Activated T-helper 17 cell treated with anti-CD3 and anti-CD28 coated beads, Interleukin-2, amount 50 U/mL, for 72 hours (primary cell): ENCODE measurements at regions not wholly inside any gene's neighbourhood (a gene's known extent, or its start where the extent isn't known, plus 50 kb on each side); places are given as distances from the start of the nearest gene placed in this dataset.

Source experiments
- ATAC-seq: fragments of 150-1000 bp; cut with Tn5 transposase; replicated peaks from 2 replicates; pipeline ENCODE4 v1.10.0; 2021; ENCODE audit warnings: mild to moderate bottlenecking, moderate library complexity
- H3K27ac Mint-ChIP-seq: one replicate; pipeline ENCODE4 v1.8.0; 2022; ENCODE audit warnings: mixed read lengths
- H3K27me3 Mint-ChIP-seq: one replicate; pipeline ENCODE4 v1.8.0; 2022; ENCODE audit warnings: mixed read lengths
- H3K36me3 Mint-ChIP-seq: one replicate; pipeline ENCODE4 v1.8.0; 2022; ENCODE audit warnings: low read depth, mild to moderate bottlenecking, mixed read lengths
- H3K4me1 Mint-ChIP-seq: one replicate; pipeline ENCODE4 v1.8.0; 2022; ENCODE audit warnings: mixed read lengths
- H3K4me3 Mint-ChIP-seq: one replicate; pipeline ENCODE4 v1.8.0; 2022; ENCODE audit warnings: mild to moderate bottlenecking, mixed read lengths
- H3K9me3 Mint-ChIP-seq: one replicate; pipeline ENCODE4 v1.8.0; 2022; ENCODE audit warnings: mixed read lengths

DNA sequence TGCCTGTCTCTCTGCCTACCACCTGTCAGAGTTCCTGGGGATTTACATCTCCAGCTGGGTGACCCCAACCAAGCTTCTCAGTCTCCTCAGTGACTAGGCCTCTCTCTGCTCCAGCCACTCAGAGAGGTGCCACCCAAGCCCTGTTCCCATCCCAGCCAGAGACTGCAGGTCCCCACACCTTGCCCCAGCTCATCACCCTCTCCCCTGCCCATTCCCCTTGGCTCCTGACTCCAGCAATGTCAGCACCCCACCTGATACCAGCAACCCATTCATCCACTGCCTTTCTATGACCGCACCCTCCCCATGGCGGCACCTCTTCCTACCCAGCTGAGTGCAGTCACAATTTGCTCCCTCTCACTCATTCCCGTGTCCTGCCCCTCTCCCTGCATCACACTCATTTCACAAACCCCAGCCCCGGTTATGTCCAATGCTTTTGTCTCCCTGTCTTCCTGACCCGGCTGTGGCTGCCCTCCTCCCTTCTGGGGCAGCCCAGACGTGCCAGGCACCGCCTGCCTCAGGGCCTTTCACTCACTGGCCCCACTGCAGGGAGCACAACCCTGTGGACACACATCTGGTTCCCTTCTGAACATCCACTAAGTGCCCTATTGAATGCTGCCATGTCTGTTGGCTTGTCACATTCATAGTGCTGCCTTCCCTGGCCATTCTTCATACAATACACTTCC is 494.8 kb upstream of the HS6ST1 start:
- Mint-ChIP-seq H3K36me3 (no peaks in the 10 kb centered on the region), H3K9me3 (no peaks in the 10 kb centered on the region), H3K27me3 (peaks cover 11% of the 10 kb centered on the region), H3K4me3 (no peak overlapping the region), H3K4me1 (no peaks in the 10 kb centered on the region), H3K27ac (no peak overlapping the region)
- no peak for ATAC-seq

DNA sequence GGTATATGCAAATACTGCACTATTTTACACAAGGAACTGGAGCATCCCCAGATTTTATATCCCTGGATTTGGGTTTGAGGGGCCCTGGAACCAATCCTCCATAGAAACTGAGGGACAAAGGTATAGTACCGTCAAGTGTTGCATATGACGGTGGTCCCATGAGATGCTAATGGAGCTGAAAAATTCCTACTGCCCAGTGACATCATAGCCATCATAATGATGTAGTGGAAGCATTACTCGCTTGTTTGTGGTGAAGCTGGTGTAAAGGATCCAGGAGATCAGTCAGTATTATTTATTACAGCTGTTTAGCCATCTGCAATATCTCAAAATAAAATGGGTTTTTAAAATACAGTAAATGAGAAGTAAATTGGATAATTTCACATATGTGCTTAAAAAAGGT is 496.6 kb upstream of the HS6ST1 start:
- no peak for ATAC-seq
- Mint-ChIP-seq H3K4me3 (no peak overlapping the region), H3K9me3 (no peaks in the 10 kb centered on the region), H3K27me3 (peaks cover 11% of the 10 kb centered on the region), H3K4me1 (no peaks in the 10 kb centered on the region), H3K27ac (no peak overlapping the region), H3K36me3 (no peaks in the 10 kb centered on the region)

DNA sequence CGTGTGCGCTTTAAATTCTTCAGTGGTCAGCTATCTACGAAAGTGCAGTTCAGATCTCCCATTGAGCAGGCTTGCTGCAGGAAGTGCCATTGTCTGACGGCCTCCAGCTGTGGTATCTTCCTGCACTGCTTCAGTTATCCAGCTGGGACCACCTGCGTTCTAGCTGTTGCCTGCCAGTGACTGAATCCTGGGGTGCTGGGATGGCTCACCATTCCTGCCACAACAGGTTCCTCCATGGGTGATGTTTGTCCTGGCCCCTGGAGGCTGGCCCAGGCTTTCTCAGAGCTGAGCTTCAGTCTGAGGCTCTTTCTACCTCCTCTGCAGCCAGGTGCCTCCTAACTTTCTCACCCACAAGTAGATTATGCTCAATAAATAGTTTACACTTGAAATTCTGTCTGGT is 498.5 kb upstream of the HS6ST1 start:
- no peaks in the 10 kb centered on the region for H3K4me1 Mint-ChIP-seq
- no peaks in the 10 kb centered on the region for H3K9me3 Mint-ChIP-seq
- H3K4me3 Mint-ChIP-seq, result no peak overlapping the region
- no peak for ATAC-seq
- H3K27ac Mint-ChIP-seq, result no peak overlapping the region
- peaks cover 14% of the 10 kb centered on the region for H3K27me3 Mint-ChIP-seq
- no peaks in the 10 kb centered on the region for H3K36me3 Mint-ChIP-seq

DNA sequence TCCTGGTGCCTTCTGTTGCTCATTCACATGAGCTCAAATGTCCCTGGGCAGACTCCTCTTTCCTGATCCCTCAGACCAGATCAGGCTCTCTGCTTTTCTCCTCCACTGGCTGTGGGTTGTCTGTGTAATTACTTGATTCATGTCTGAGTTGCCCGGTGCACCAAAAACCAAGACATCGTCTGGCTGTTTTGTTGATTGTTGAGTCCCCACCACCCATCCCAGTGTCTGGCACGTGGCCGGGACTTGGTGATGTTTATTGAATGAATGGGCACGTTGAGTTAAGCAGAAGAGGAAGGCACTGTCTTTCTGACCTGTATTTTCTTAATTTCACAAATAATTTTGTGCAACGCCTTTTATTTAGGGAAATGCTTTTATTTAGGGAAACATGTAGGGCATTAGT is 499.1 kb upstream of the HS6ST1 start:
- H3K4me3 Mint-ChIP-seq, result no peak overlapping the region
- no peak overlapping the region for H3K27ac Mint-ChIP-seq
- no peaks in the 10 kb centered on the region for H3K36me3 Mint-ChIP-seq
- no peaks in the 10 kb centered on the region for H3K4me1 Mint-ChIP-seq
- peaks cover 18% of the 10 kb centered on the region for H3K27me3 Mint-ChIP-seq
- peaks cover 4% of the 10 kb centered on the region for H3K9me3 Mint-ChIP-seq
- no peak for ATAC-seq

DNA sequence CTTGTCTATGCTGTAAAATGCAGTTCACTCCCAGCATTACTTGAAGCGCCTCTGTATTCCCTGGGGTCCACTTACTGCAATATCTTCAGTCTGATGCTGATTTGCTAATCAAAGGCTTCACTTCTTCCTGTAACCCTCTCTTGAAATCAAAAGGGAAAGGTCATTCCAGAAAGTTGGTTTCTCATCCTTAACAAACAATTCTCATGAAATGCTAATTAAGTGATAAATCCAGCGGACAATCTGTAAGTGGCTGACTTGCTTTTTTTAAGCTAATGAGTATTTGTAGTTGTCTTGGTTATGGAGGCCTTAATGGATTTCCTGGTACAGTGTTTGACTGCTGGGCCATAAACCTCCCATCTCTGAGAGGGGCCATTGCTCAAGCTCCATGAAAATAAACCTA is 499.6 kb upstream of the HS6ST1 start:
- no peak overlapping the region for H3K27ac Mint-ChIP-seq
- peaks cover 19% of the 10 kb centered on the region for H3K27me3 Mint-ChIP-seq
- H3K4me3 Mint-ChIP-seq, result no peak overlapping the region
- H3K9me3 Mint-ChIP-seq, result peaks cover 6% of the 10 kb centered on the region
- H3K36me3 Mint-ChIP-seq, result no peaks in the 10 kb centered on the region
- H3K4me1 Mint-ChIP-seq, result no peaks in the 10 kb centered on the region
- no peak for ATAC-seq

DNA sequence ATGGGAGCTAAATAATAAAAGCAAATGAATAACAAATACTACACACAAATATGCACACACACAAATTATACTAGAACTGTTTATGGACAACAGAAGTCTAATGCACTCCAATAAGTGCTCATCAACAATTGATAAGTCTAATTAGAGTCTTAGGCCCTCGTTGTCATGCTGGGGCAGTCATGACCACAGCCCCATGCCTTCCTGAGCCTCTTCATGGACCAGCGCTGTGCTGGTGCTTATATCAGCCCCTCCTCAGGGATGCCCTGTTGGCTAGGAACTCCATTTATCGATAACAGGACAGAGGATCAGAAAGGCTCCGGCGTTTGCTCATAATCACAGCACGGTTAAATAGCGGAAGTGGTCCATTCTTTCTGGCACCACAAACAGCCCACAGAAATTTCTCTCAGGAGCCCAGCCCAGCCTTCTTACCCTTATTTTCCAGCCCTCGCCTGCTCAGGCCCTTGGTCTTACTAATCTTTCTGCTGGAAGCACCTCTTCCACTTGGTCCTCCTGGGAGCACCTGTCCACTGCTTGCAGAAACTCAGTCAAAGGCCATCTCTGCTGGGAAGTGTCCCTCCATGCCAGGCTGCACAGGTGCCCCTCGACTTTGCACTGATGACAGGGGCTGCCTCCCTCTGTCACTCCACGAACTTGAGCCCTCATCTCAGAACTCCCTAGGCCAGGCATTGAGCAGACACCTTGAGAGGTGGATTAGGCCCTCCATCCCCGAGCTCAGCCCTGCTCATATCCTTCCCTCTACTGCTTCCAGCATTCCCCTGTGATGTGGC is 500.2 kb upstream of the HS6ST1 start:
- peaks cover 6% of the 10 kb centered on the region for H3K9me3 Mint-ChIP-seq
- no peak overlapping the region for H3K4me3 Mint-ChIP-seq
- no peaks in the 10 kb centered on the region for H3K4me1 Mint-ChIP-seq
- no peak overlapping the region for H3K27ac Mint-ChIP-seq
- no peak for ATAC-seq
- peaks cover 13% of the 10 kb centered on the region for H3K27me3 Mint-ChIP-seq
- H3K36me3 Mint-ChIP-seq, result no peaks in the 10 kb centered on the region

DNA sequence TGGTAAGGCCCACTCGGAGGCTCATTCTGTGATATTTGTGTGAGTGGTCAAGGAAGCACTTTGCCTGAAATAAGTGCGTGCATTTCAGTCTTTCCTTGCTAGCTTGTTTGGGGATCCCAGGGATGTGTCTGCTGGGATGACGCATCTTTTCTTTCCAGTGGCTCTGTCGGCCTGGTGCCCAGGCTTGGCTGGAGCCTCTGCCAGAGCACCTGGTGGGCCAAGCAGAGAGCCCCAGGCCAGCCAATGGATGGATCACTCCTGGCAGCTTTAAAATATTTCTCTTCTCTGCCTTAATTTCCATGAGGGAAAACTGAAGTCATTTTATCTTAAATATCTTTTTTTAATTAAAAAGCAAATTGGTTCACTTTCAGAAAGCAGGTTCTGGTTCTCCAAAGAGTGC is 501.8 kb upstream of the HS6ST1 start:
- H3K27ac Mint-ChIP-seq, result no peak overlapping the region
- ATAC-seq, result no peak
- no peaks in the 10 kb centered on the region for H3K4me1 Mint-ChIP-seq

DNA sequence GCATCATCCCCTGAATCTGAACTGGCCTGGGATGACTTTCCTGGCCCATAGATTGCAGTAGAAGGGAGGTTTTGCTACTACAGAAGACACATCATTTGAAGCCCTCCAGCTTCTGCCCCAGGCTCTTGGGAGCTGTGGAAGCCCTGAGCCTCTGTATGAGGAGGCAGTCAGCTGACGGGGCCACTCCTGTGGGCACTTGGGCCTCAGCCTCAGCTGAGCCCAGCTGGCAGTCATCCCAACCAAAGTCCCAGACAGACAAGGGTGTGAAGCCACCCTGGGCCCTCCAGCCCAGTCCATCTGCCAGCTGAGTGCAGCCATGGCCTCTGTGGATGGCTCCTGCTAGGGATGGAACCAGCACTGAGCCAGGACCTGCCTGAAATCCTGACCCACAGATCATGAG is 502.3 kb upstream of the HS6ST1 start:
- Mint-ChIP-seq H3K4me3 (no peak overlapping the region), H3K27ac (no peak overlapping the region), H3K9me3 (peaks cover 12% of the 10 kb centered on the region), H3K36me3 (no peaks in the 10 kb centered on the region), H3K27me3 (peaks cover 13% of the 10 kb centered on the region), H3K4me1 (no peaks in the 10 kb centered on the region)
- ATAC-seq, result no peak

More for the DNA sequence above, 501.8 kb upstream of the HS6ST1 start:
- no peak overlapping the region for H3K4me3 Mint-ChIP-seq
- no peaks in the 10 kb centered on the region for H3K36me3 Mint-ChIP-seq
- H3K27me3 Mint-ChIP-seq, result peaks cover 13% of the 10 kb centered on the region
- H3K9me3 Mint-ChIP-seq, result peaks cover 12% of the 10 kb centered on the region

DNA sequence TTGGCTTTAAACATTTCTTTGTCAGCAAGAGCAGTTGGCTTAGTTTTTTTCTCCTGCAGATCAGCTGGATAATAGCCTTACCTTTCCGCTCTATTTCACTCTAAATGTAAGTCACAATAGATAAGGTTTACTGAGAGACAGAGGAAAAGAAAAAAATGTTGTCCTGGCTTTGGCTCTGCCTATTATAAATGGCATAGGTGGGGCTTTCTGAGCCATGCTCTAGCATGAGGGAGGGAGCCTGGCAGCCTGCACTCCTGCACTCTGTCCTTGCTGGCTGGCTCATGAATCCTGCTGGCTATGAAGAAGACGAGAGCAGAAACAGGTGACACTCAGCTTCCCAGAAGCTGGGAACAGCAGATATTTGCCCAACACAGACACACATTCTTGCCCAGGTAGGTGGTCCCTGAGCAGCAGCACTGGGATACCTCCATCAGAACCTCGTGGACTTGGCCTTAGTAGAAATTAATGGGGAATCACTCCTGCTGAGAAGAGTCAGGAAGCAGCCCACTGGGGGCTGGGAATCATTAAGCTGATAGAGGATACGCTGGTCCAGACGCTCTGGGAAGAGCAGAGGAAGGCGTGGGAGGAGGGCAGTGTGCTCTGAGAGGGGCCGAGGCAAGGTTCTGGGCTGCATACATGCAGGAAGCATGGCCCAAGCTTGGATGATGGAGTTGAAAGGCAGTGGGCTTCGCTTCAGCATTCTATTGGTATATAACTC is 514.4 kb upstream of the HS6ST1 start:
- Mint-ChIP-seq H3K27ac (no peak overlapping the region), H3K9me3 (no peaks in the 10 kb centered on the region), H3K4me3 (no peak overlapping the region), H3K36me3 (no peaks in the 10 kb centered on the region), H3K4me1 (no peaks in the 10 kb centered on the region), H3K27me3 (no peaks in the 10 kb centered on the region)
- ATAC-seq, result no peak

DNA sequence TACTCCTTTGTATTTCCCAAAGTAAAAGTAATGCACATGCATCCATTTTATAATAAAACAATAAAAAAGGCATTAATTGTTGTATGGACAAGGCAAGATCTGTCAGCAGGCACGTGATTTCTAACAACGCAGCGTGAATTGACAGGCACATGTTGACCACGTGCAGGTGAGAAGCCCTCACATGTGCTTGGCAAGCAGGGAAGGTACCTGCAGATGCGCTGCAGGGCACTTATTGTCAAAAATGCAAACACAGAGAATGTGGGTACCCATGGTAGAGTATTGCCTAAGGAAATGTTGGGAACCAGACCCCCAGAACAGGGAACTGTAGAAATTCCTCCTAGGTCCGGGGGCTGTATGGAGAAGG is 515.0 kb upstream of the HS6ST1 start:
- Mint-ChIP-seq H3K4me3 (no peak overlapping the region), H3K36me3 (no peaks in the 10 kb centered on the region), H3K27me3 (no peaks in the 10 kb centered on the region), H3K9me3 (no peaks in the 10 kb centered on the region), H3K27ac (no peak overlapping the region), H3K4me1 (no peaks in the 10 kb centered on the region)
- ATAC-seq, result no peak

DNA sequence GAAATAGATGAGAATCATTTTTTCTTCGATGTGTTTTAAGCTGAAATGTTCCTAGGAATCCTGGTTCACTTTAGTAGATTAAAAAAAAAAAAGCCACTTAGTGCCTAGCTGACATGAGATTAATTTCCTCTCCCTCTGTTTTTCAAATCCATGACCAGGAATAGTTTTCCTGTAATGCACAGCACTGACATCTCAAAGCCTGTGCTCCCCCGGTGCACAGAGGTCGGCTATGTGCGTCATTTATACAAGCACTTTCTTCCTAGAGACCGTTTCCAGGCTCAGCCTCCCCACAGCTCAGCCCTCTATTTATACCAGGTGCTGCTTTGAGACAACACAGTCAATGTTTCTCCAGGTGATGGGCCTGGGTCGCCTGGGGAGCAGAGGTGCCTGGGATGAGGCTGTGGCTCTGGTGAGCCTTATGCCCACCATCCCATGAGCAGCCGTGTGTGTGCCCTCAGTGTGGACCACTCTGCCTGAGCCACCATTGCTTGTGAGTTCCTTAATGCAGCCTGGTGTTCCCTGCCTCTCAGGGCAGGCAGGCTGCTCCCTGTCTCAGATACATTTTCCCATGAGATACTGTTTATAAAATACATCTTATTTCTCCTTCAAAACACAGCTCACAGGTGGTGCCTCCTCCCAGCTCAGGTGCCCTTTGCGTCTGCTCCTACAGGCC is 515.7 kb upstream of the HS6ST1 start:
- Mint-ChIP-seq H3K36me3 (no peaks in the 10 kb centered on the region), H3K4me3 (no peak overlapping the region), H3K27ac (no peak overlapping the region), H3K9me3 (no peaks in the 10 kb centered on the region), H3K27me3 (no peaks in the 10 kb centered on the region), H3K4me1 (no peaks in the 10 kb centered on the region)
- ATAC-seq, result no peak

DNA sequence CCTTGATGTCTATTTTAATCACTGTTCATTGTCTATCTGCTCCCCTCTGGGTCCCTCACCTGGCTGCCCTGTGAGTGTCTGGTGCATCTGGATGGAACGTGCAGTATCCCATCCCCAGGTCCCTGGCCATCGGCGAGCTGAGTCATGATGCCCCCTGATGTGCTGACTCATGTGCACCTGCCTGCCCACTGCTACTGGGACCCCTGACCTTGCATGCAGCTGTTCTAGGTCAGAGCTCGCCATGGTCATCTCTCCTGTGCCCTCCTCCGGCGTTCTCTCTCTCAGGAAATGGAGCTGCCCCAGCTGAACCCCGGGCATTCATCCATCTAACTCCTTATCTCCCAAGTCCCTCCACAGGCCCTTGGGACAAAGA is 516.2 kb upstream of the HS6ST1 start:
- no peak for ATAC-seq
- no peaks in the 10 kb centered on the region for H3K9me3 Mint-ChIP-seq
- H3K27me3 Mint-ChIP-seq, result no peaks in the 10 kb centered on the region
- no peak overlapping the region for H3K27ac Mint-ChIP-seq
- no peaks in the 10 kb centered on the region for H3K36me3 Mint-ChIP-seq
- no peak overlapping the region for H3K4me3 Mint-ChIP-seq
- H3K4me1 Mint-ChIP-seq, result no peaks in the 10 kb centered on the region

DNA sequence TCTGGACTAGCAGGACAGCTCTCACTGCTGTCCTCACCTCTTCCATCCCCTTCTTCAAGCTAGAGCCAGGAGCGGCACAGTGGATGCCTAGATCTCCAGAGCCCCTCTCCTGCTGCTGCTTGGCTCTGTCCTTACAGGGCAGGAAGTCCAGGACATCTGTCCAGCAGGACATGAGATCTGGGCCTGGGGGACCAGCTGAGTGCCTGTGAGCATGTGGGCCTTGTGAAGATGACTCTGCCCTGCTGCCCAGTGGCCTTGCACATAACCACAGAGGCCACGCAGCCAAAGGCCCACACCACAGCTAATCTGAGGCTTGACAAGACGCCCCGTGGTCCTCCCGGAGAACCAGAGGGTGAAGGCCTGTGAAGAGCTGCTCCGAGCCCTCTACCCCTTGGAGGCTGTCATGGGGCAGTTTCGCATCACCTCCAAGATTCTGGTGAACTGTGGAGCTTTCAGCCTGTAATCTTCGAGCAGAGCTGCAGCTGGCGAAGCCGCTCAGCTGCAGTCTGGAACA is 516.7 kb upstream of the HS6ST1 start:
- ATAC-seq, result no peak
- Mint-ChIP-seq H3K27ac (no peak overlapping the region), H3K4me3 (no peak overlapping the region), H3K27me3 (no peaks in the 10 kb centered on the region), H3K9me3 (no peaks in the 10 kb centered on the region), H3K4me1 (no peaks in the 10 kb centered on the region), H3K36me3 (no peaks in the 10 kb centered on the region)

DNA sequence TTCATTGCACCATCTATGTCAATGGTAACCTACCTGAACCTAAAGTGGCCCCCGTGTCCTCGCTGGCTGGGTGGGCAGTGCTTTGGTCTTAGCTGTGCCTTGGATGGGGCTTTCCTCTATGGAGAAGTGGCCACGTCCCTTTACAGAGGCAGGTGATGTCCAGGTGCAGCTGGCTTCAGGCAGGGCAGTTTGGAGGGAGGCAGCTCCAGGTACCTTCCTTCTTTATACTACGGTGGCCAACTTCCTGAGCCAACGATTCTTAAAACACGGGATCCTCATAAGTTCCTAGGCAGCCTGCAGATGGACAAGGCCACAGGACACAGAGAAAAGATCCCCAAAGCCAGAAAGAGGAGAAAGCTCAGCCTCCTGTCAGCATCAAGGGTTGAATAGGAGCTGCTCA is 517.3 kb upstream of the HS6ST1 start:
- Mint-ChIP-seq H3K9me3 (no peaks in the 10 kb centered on the region), H3K27ac (no peak overlapping the region), H3K36me3 (no peaks in the 10 kb centered on the region), H3K4me1 (no peaks in the 10 kb centered on the region), H3K4me3 (no peak overlapping the region), H3K27me3 (no peaks in the 10 kb centered on the region)
- ATAC-seq, result no peak
